GM12878 (cell line): ENCODE measurements at regions not wholly inside any gene's neighbourhood (a gene's known extent, or its start where the extent isn't known, plus 50 kb on each side); places are given as distances from the start of the nearest gene placed in this dataset.

ENCODE experiments used
- ATAC-seq: fragments of 200-7000 bp; cut with Tn5 transposase; 3 replicates; pipeline ENCODE4 v1.9.1; 2020; ENCODE audit warnings: mild to moderate bottlenecking, moderate library complexity
- BruUV-seq: library from RNA; stranded (reverse); fragments of 400-500 nt; replicated peaks from 2 replicates; lab custom pipeline; 2021; lab: Mats Ljungman, UMichigan
- CTCF ChIA-PET: fragments of 300-600 bp; sonication (Branson Sonifier 250); formaldehyde crosslinking; extraction: SDS; loops from one replicate; lab custom pipeline; 2021; ENCODE audit warnings: inconsistent platforms; lab: Yijun Ruan, JAX
- POLR2A ChIA-PET: fragments of 350-600 bp; formaldehyde crosslinking; extraction: SDS; loops from one replicate; lab custom pipeline; 2021; ENCODE audit warnings: inconsistent platforms; lab: Charles Lee
- RAD21 ChIA-PET: fragments of 300-600 bp; sonication (Branson Sonifier 250); formaldehyde crosslinking; loops from one replicate; lab custom pipeline; 2023; ENCODE audit warnings: antibody characterized with exemption; ENCODE audit not compliant: unreplicated experiment; lab: Charles Lee
- SMC1A ChIA-PET: fragments of 300-600 bp; sonication (Branson Sonifier 250); formaldehyde crosslinking; loops from one replicate; lab custom pipeline; 2023; ENCODE audit not compliant: unreplicated experiment, uncharacterized antibody; lab: Charles Lee
- DNase-seq: peaks from one replicate; pipeline ENCODE4 v3.0.0-alpha.2; 2011; ENCODE audit warnings: low read depth, low spot score
- FAIRE-seq: peaks from 3 replicates; lab custom pipeline; 2011; peaks lifted over from hg19 to GRCh38; lab: Jason Lieb, UNC
- H2AFZ ChIP-seq: 2 replicates; pipeline ENCODE4 v1.6.0; 2011; ENCODE audit warnings: low read depth, low read length, control low read depth; ENCODE audit not compliant: control insufficient read depth
- H3K27ac ChIP-seq: 2 replicates; pipeline ENCODE4 v1.5.1; 2011; ENCODE audit warnings: control low read depth; ENCODE audit not compliant: control insufficient read depth, insufficient read depth
- H3K27me3 ChIP-seq, 2 experiments: replicated peaks in 1 of 2; 2 replicates each; pipeline versions ENCODE4 v1.6.0 to v1.6.1; 2011; ENCODE audit warnings: low read length in 1 of 2; ENCODE audit not compliant: control insufficient read depth in 2 of 2, insufficient read depth in 2 of 2
- H3K36me3 ChIP-seq, 2 experiments: 2 replicates each; pipeline ENCODE4 v1.5.1; 2011; ENCODE audit warnings: low read length in 1 of 2; ENCODE audit not compliant: control insufficient read depth in 2 of 2, insufficient read depth in 2 of 2
- H3K4me1 ChIP-seq: 2 replicates; pipeline ENCODE4 v1.6.1; 2011; ENCODE audit warnings: mild to moderate bottlenecking, low read length, moderate library complexity, mixed read lengths; ENCODE audit not compliant: control insufficient read depth, insufficient read depth
- H3K4me2 ChIP-seq: 2 replicates; pipeline ENCODE4 v1.6.0; 2011; ENCODE audit warnings: control low read depth; ENCODE audit not compliant: control insufficient read depth, insufficient read depth
- H3K4me3 ChIP-seq: fragments of 200-600 bp; sonication (generic); 2 replicates; pipeline ENCODE4 v1.5.1; 2016
- H3K79me2 ChIP-seq: 2 replicates; pipeline ENCODE4 v1.6.0; 2011; ENCODE audit warnings: low read length; ENCODE audit not compliant: control insufficient read depth, insufficient read depth
- H3K9ac ChIP-seq: 2 replicates; pipeline ENCODE4 v1.8.0; 2011; ENCODE audit warnings: low read length, control low read depth, mixed read lengths; ENCODE audit not compliant: control insufficient read depth, insufficient read depth
- H3K9me3 ChIP-seq: replicated peaks from 3 replicates; pipeline ENCODE4 v1.5.1; 2011; ENCODE audit warnings: mild to moderate bottlenecking, low read length; ENCODE audit not compliant: control insufficient read depth, insufficient read depth
- H4K20me1 ChIP-seq: 2 replicates; pipeline ENCODE4 v1.6.0; 2011; ENCODE audit not compliant: control insufficient read depth, insufficient read depth
- BCL11A ChIP-seq: IDR thresholded peaks from 2 replicates; pipeline ENCODE4 v1.6.1; 2011; ENCODE audit warnings: low read depth, low read length
- EP300 ChIP-seq, 2 experiments: fragments of 150-350 bp in 1 of 2; IDR thresholded peaks; 2 replicates each; pipeline ENCODE4 v1.6.1; 2011 to 2012; ENCODE audit warnings: low read depth in 2 of 2, low read length in 2 of 2, borderline replicate concordance in 1 of 2, improper control_type of control experiment in 1 of 2, inconsistent platforms in 1 of 2; ENCODE audit not compliant: control insufficient read depth in 1 of 2
- GABPA ChIP-seq: IDR thresholded peaks from 2 replicates; pipeline ENCODE4 v1.6.1; 2014; ENCODE audit warnings: antibody characterized with exemption, low read depth, mild to moderate bottlenecking, inconsistent platforms
- IKZF1 ChIP-seq: fragments of 450-650 bp; conservative IDR thresholded peaks from 2 replicates; pipeline ENCODE4 v1.6.1; 2017; ENCODE audit warnings: antibody characterized with exemption, mild to moderate bottlenecking
- MEF2A ChIP-seq: IDR thresholded peaks from 2 replicates; pipeline ENCODE4 v1.6.1; 2011; ENCODE audit warnings: low read depth, mild to moderate bottlenecking, low read length, moderate library complexity; ENCODE audit not compliant: insufficient read depth
- PRDM15 ChIP-seq: fragments of 450-650 bp; formaldehyde crosslinking; IDR thresholded peaks from 2 replicates; pipeline ENCODE4 v1.4.0; 2020; ENCODE audit warnings: mild to moderate bottlenecking, moderate library complexity
- SREBF2 ChIP-seq: IDR thresholded peaks from 2 replicates; pipeline ENCODE4 v1.6.1; 2012; ENCODE audit warnings: mild to moderate bottlenecking, low read length
- STAT3 ChIP-seq: IDR thresholded peaks from 2 replicates; pipeline ENCODE4 v1.6.1; 2011; ENCODE audit warnings: low read depth, low read length, improper control_type of control experiment
- ZBTB11 ChIP-seq: fragments of 450-650 bp; formaldehyde crosslinking; IDR thresholded peaks from 2 replicates; pipeline ENCODE4 v1.5.0; 2022; ENCODE audit warnings: mild to moderate bottlenecking, missing genetic modification characterization
- ZZZ3 ChIP-seq: IDR thresholded peaks from 2 replicates; pipeline ENCODE4 v1.6.1; 2011; ENCODE audit warnings: low read depth; ENCODE audit not compliant: control insufficient read depth, insufficient read length
- in situ Hi-C: fragments of 300-500 bp; cut with MboI; formaldehyde crosslinking; loops from 9 replicates; pipeline ENCODE4 v1.14.3; 2018; ENCODE audit warnings: mixed read lengths
- intact Hi-C: fragments of 100-400 bp; cut with micrococcal nuclease; formaldehyde crosslinking; loops from one replicate; pipeline ENCODE4 v1.14.2; 2022; ENCODE audit not compliant: unreplicated experiment

GRCh38 chr2:200158647-200159356 is 147.7 kb upstream of the SPATS2L start (continued):
- TF ChIP-seq ZBTB11: no peak
- TF ChIP-seq SREBF2: no peak
- no peak for TF ChIP-seq PRDM15 (CRISPR knock-in tag)
- TF ChIP-seq ZZZ3: no peak

GRCh38 chr2:200159357-200159707 is 147.2 kb upstream of the SPATS2L start:
- Histone ChIP-seq H3K79me2 (no peaks in the 10 kb centered on the region), H4K20me1 (no peaks in the 10 kb centered on the region), H3K27ac (no peak overlapping the region), H3K9ac (no peak overlapping the region), H2AFZ (no peak overlapping the region), H3K27me3 (no peaks in the 10 kb centered on the region), H3K4me1 (no peaks in the 10 kb centered on the region), H3K4me2 (no peak overlapping the region), H3K9me3 (no peaks in the 10 kb centered on the region), H3K36me3 (no peaks in the 10 kb centered on the region), H3K4me3 (no peak overlapping the region)
- FAIRE-seq (no peak), ATAC-seq (no peak), DNase-seq (no peak)
- RAD21 ChIA-PET: no interaction called here
- in situ Hi-C loops (no loop called here), intact Hi-C loops (no loop called here)
- SMC1A ChIA-PET: interaction anchor here (1.0 kb wide), 1 partner anchor 22 kb away, joined by 3 read pairs; no protein-coding TSS in a partner anchor
- CTCF ChIA-PET: no interaction called here
- BruUV-seq: no TSS peak
- POLR2A ChIA-PET: no interaction called here
- no peak for TF ChIP-seq IKZF1
- TF ChIP-seq GABPA: no peak
- TF ChIP-seq BCL11A: no peak
- no peak for TF ChIP-seq EP300 (IDR thresholded peaks at IDR 0.05; ENCODE audit: borderline replicate concordance in 1 of 2, control insufficient read depth in 1 of 2, low read depth in 2 of 2, low read length in 2 of 2)
- no peak for TF ChIP-seq STAT3
- TF ChIP-seq MEF2A: no peak
- TF ChIP-seq ZBTB11: no peak
